ENCODE measurements at regions not wholly inside any gene's neighbourhood (a gene's known extent, or its start where the extent isn't known, plus 50 kb on each side); places are given as distances from the start of the nearest gene placed in this dataset.

DNA sequence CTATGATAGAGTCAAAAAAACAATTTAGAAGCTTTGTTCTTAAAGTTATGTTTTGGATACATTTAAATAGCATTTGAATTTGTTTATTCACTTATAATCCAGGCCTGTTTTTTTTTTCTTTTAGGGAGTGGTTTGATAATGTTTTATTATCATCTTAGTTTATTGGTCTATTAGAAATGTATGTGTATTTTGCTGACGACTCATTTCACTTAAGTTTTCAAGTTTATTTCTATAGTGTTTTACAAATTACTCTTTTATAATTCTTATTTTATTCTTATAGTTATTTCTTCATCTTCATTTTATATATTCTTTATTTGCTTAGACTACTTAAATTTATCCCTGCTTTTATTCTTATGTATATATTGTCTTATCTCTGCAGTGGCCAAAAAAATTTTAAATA lies 804.5 kb downstream of the NR4A2 start:
- H4K91ac ChIP-seq (ENCODE audit: low read length) = no peak overlapping the region
- no peak overlapping the region for H3K9ac ChIP-seq (ENCODE audit: low read length)
- H2BK120ac ChIP-seq (ENCODE audit: low read depth, low read length) = no peak overlapping the region
- H2AFZ ChIP-seq (ENCODE audit: low read depth, low read length) = no peak overlapping the region
- H4K8ac ChIP-seq (ENCODE audit: low read length) = no peak overlapping the region
- no peak overlapping the region for H3K18ac ChIP-seq (ENCODE audit: low read depth in 1 of 2, low read length in 2 of 2)
- no peaks in the 10 kb centered on the region for H3K4me1 ChIP-seq (ENCODE audit: control insufficient read depth, insufficient read depth, low read depth, low read length)
- no CpG with 5 or more reads among the region's 1 CpG for WGBS
- no peaks in the 10 kb centered on the region for H3K79me1 ChIP-seq (replicated peaks; ENCODE audit: low read length, poor library complexity, severe bottlenecking)
- no peak for DNase-seq
- no peaks in the 10 kb centered on the region for H3K9me3 ChIP-seq (ENCODE audit: control insufficient read depth, low read length)
- no peak overlapping the region for H3K23ac ChIP-seq (ENCODE audit: low read length in 2 of 2)
- no peak overlapping the region for H2BK12ac ChIP-seq (ENCODE audit: low read length in 2 of 2)
- no peaks in the 10 kb centered on the region for H3K27me3 ChIP-seq (ENCODE audit: control insufficient read depth in 1 of 2, insufficient read depth in 1 of 2, low read length in 2 of 2)
- no peak overlapping the region for H2BK15ac ChIP-seq (ENCODE audit: low read depth, poor library complexity, severe bottlenecking)
- no peak overlapping the region for H3K27ac ChIP-seq (ENCODE audit: low read length, poor library complexity, severe bottlenecking)
- no peak overlapping the region for H3K4me2 ChIP-seq (ENCODE audit: low read length, poor library complexity, severe bottlenecking)
- no peaks in the 10 kb centered on the region for H3K36me3 ChIP-seq (ENCODE audit: control insufficient read depth in 1 of 2, insufficient read depth in 2 of 2, low read depth in 1 of 2, low read length in 2 of 2)
- no peak overlapping the region for H3K4me3 ChIP-seq (ENCODE audit: insufficient read depth in 1 of 2, low read depth in 1 of 2, low read length in 2 of 2)
- no peak overlapping the region for H2BK5ac ChIP-seq (ENCODE audit: low read depth, low read length, poor library complexity, severe bottlenecking)
- no peak overlapping the region for H3K14ac ChIP-seq (ENCODE audit: low read length in 2 of 2)
- H3K4ac ChIP-seq (ENCODE audit: low read depth in 1 of 2, low read length in 2 of 2) = no peak overlapping the region
- no peak overlapping the region for H2AK5ac ChIP-seq (ENCODE audit: low read length, severe bottlenecking)

DNA sequence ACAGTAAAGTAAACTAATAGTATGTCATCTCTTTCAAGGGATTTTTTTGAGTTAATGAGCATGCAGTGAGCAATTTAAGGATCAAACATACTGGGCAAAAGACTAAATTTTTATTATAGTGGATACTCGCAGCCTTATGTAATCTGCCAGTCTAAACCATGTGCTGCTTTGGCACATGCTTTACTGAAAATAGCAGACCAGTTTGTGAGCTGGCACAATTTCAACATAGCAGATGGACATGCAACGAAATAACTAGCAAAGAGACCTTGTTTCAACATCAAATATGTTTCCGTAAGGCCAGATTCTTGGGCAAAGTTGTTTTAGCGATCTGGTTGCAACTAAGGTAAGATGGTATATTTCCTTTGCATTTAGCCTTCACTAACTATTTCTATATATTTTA lies 807.3 kb downstream of the NR4A2 start:
- Histone ChIP-seq H3K27ac (ENCODE audit: low read length, poor library complexity, severe bottlenecking) (no peak overlapping the region), H3K4ac (ENCODE audit: low read depth in 1 of 2, low read length in 2 of 2) (no peak overlapping the region), H4K91ac (ENCODE audit: low read length) (no peak overlapping the region), H3K9ac (ENCODE audit: low read length) (no peak overlapping the region), H3K4me3 (ENCODE audit: insufficient read depth in 1 of 2, low read depth in 1 of 2, low read length in 2 of 2) (no peak overlapping the region), H3K4me1 (ENCODE audit: control insufficient read depth, insufficient read depth, low read depth, low read length) (no peaks in the 10 kb centered on the region), H2BK5ac (ENCODE audit: low read depth, low read length, poor library complexity, severe bottlenecking) (no peak overlapping the region), H3K18ac (ENCODE audit: low read depth in 1 of 2, low read length in 2 of 2) (no peak overlapping the region), H3K4me2 (ENCODE audit: low read length, poor library complexity, severe bottlenecking) (no peak overlapping the region), H3K36me3 (ENCODE audit: control insufficient read depth in 1 of 2, insufficient read depth in 2 of 2, low read depth in 1 of 2, low read length in 2 of 2) (no peaks in the 10 kb centered on the region), H3K23ac (ENCODE audit: low read length in 2 of 2) (no peak overlapping the region), H3K27me3 (ENCODE audit: control insufficient read depth in 1 of 2, insufficient read depth in 1 of 2, low read length in 2 of 2) (no peaks in the 10 kb centered on the region), H2AK5ac (ENCODE audit: low read length, severe bottlenecking) (no peak overlapping the region), H2BK12ac (ENCODE audit: low read length in 2 of 2) (no peak overlapping the region), H3K9me3 (ENCODE audit: control insufficient read depth, low read length) (no peaks in the 10 kb centered on the region), H4K8ac (ENCODE audit: low read length) (no peak overlapping the region), H2BK120ac (ENCODE audit: low read depth, low read length) (no peak overlapping the region), H2AFZ (ENCODE audit: low read depth, low read length) (no peak overlapping the region), H2BK15ac (ENCODE audit: low read depth, poor library complexity, severe bottlenecking) (no peak overlapping the region), H3K79me1 (replicated peaks; ENCODE audit: low read length, poor library complexity, severe bottlenecking) (no peaks in the 10 kb centered on the region), H3K14ac (ENCODE audit: low read length in 2 of 2) (no peak overlapping the region)
- no peak for DNase-seq
- 60% methylated on average over 2 of the region's 4 CpGs for WGBS

DNA sequence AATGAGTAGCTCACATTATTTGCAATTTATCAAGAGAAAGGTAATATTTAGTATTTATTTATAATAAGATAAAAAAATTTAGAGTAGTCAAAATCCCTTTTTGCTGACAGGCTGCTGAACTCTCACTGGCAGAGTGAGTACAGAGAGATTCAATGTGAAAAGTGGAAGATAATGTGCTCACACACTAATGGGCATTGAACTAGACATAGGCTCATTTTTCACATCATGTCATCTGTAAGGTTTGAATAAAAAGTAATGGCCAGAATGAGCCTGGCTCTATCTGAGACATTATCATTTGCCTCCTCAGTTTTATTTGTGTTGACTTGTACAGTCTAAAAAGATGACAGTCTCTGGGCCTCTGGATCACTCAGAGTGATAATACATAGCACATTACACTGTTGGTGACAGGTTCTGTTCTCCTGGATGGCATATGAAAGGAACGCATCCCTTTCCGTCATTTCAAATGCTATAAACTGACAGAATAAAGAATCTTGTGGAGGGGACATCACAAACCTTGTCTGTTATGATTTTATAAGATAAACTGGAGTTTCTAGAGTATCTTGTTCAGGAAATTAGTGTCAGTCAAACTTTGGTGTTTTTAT lies 812.9 kb downstream of the NR4A2 start:
- H3K23ac ChIP-seq (ENCODE audit: low read length in 2 of 2) = no peak overlapping the region
- H3K27ac ChIP-seq (ENCODE audit: low read length, poor library complexity, severe bottlenecking) = no peak overlapping the region
- H2BK15ac ChIP-seq (ENCODE audit: low read depth, poor library complexity, severe bottlenecking) = no peak overlapping the region
- H3K9ac ChIP-seq (ENCODE audit: low read length) = no peak overlapping the region
- WGBS = no CpG with 5 or more reads among the region's 2 CpGs
- no peak overlapping the region for H2BK120ac ChIP-seq (ENCODE audit: low read depth, low read length)
- H2BK12ac ChIP-seq (ENCODE audit: low read length in 2 of 2) = no peak overlapping the region
- H3K36me3 ChIP-seq (ENCODE audit: control insufficient read depth in 1 of 2, insufficient read depth in 2 of 2, low read depth in 1 of 2, low read length in 2 of 2) = no peaks in the 10 kb centered on the region
- no peak overlapping the region for H3K4ac ChIP-seq (ENCODE audit: low read depth in 1 of 2, low read length in 2 of 2)
- no peak overlapping the region for H3K14ac ChIP-seq (ENCODE audit: low read length in 2 of 2)
- no peaks in the 10 kb centered on the region for H3K9me3 ChIP-seq (ENCODE audit: control insufficient read depth, low read length)
- no peaks in the 10 kb centered on the region for H3K27me3 ChIP-seq (ENCODE audit: control insufficient read depth in 1 of 2, insufficient read depth in 1 of 2, low read length in 2 of 2)
- no peak overlapping the region for H3K18ac ChIP-seq (ENCODE audit: low read depth in 1 of 2, low read length in 2 of 2)
- H3K4me2 ChIP-seq (ENCODE audit: low read length, poor library complexity, severe bottlenecking) = no peak overlapping the region
- no peaks in the 10 kb centered on the region for H3K79me1 ChIP-seq (replicated peaks; ENCODE audit: low read length, poor library complexity, severe bottlenecking)
- H2BK5ac ChIP-seq (ENCODE audit: low read depth, low read length, poor library complexity, severe bottlenecking) = no peak overlapping the region
- DNase-seq = no peak
- H4K91ac ChIP-seq (ENCODE audit: low read length) = no peak overlapping the region
- no peak overlapping the region for H4K8ac ChIP-seq (ENCODE audit: low read length)
- no peak overlapping the region for H2AFZ ChIP-seq (ENCODE audit: low read depth, low read length)
- H3K4me3 ChIP-seq (ENCODE audit: insufficient read depth in 1 of 2, low read depth in 1 of 2, low read length in 2 of 2) = no peak overlapping the region
- no peak overlapping the region for H2AK5ac ChIP-seq (ENCODE audit: low read length, severe bottlenecking)
- no peaks in the 10 kb centered on the region for H3K4me1 ChIP-seq (ENCODE audit: control insufficient read depth, insufficient read depth, low read depth, low read length)

DNA sequence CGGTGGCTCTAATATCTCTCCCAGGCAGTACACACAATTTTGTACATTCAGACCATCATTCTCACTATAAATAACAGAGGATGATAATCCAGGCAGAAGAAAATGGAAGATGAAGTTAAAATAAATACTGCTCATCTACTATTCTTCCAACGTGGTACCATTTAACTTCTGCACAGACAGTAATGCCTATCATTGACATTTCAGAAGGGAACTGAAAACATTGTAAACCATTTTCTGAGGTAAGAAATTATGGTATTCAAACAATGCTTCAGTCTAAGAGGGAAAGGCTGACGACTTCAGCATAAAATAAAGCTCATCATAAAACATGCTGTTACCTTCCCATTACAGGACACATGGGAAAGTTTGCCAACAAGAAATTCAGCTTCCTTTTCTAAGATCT lies 814.4 kb downstream of the NR4A2 start:
- Histone ChIP-seq H3K4ac (ENCODE audit: low read depth in 1 of 2, low read length in 2 of 2) (no peak overlapping the region), H2BK15ac (ENCODE audit: low read depth, poor library complexity, severe bottlenecking) (no peak overlapping the region), H3K36me3 (ENCODE audit: control insufficient read depth in 1 of 2, insufficient read depth in 2 of 2, low read depth in 1 of 2, low read length in 2 of 2) (no peaks in the 10 kb centered on the region), H3K14ac (ENCODE audit: low read length in 2 of 2) (no peak overlapping the region), H4K8ac (ENCODE audit: low read length) (no peak overlapping the region), H3K4me2 (ENCODE audit: low read length, poor library complexity, severe bottlenecking) (no peak overlapping the region), H3K23ac (ENCODE audit: low read length in 2 of 2) (no peak overlapping the region), H2AK5ac (ENCODE audit: low read length, severe bottlenecking) (no peak overlapping the region), H3K27ac (ENCODE audit: low read length, poor library complexity, severe bottlenecking) (no peak overlapping the region), H3K79me1 (replicated peaks; ENCODE audit: low read length, poor library complexity, severe bottlenecking) (no peaks in the 10 kb centered on the region), H3K4me3 (ENCODE audit: insufficient read depth in 1 of 2, low read depth in 1 of 2, low read length in 2 of 2) (no peak overlapping the region), H2BK12ac (ENCODE audit: low read length in 2 of 2) (no peak overlapping the region), H3K9me3 (ENCODE audit: control insufficient read depth, low read length) (no peaks in the 10 kb centered on the region), H3K4me1 (ENCODE audit: control insufficient read depth, insufficient read depth, low read depth, low read length) (no peaks in the 10 kb centered on the region), H3K9ac (ENCODE audit: low read length) (no peak overlapping the region), H2AFZ (ENCODE audit: low read depth, low read length) (no peak overlapping the region), H4K91ac (ENCODE audit: low read length) (no peak overlapping the region), H3K18ac (ENCODE audit: low read depth in 1 of 2, low read length in 2 of 2) (no peak overlapping the region), H3K27me3 (ENCODE audit: control insufficient read depth in 1 of 2, insufficient read depth in 1 of 2, low read length in 2 of 2) (no peaks in the 10 kb centered on the region), H2BK120ac (ENCODE audit: low read depth, low read length) (no peak overlapping the region), H2BK5ac (ENCODE audit: low read depth, low read length, poor library complexity, severe bottlenecking) (no peak overlapping the region)
- 78% methylated on average over 2 of the region's 3 CpGs for WGBS
- DNase-seq = no peak
